ENCODE measurements at regions not wholly inside any gene's neighbourhood (a gene's known extent, or its start where the extent isn't known, plus 50 kb on each side); places are given as distances from the start of the nearest gene placed in this dataset.

DNA sequence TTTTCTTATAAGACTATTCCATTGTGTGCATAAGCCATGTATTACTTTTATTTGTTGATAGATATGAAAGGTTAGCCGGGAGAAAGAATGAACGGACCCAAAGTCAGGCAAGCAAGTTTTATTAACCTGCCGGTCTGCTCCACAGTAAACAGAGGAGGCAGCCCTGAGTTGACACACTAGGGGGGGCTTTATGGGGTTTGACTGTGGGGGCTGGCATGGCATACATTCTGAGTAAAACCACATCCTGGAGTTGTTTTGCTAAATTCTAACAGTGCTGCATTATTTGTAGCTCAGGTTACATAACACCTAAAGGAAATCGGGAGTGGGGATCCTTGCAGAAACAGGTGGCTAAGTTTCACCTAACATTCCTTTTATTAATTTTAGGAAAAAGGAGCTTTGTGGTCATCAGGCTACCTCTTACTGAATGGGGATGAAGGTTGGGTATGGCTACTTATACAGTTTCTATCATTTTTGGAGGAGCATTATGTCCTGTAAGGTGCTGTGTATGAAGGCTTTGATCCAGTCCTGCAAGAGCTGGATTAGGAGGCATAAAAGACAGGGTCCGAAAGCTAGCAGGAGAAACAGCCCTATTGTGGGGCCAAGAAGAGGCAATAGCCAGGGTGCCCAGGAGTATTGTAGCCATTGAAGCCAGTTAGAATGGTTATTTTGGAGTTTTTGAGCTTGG is 107.4 kb upstream of the USP9Y start:
- TF ChIP-seq EZH2 (IDR thresholded peaks at IDR 0.05; ENCODE audit: insufficient read depth, poor library complexity, severe bottlenecking) (no peak), EZH2phosphoT487 (IDR thresholded peaks at IDR 0.05; ENCODE audit: insufficient read depth, low read depth) (no peak)

All from GM23248 (cell line).